SK-N-MC (cell line): ENCODE measurements at regions not wholly inside any gene's neighbourhood (a gene's known extent, or its start where the extent isn't known, plus 50 kb on each side); places are given as distances from the start of the nearest gene placed in this dataset.
"Not testable (repeated sequence)": the region's sequence is repeated elsewhere in the genome, so short reads cannot be mapped to it uniquely, and the experiment has no call there.

Source experiments
- EZH2 ChIP-seq: fragments of 200-600 bp; sonication (generic); IDR thresholded peaks from one replicate; pipeline ENCODE4 v1.6.1; 2017; ENCODE audit warnings: antibody characterized with exemption
- POLR2AphosphoS5 ChIP-seq: IDR thresholded peaks from 2 replicates; pipeline ENCODE4 v1.6.1; 2012; ENCODE audit warnings: mild to moderate bottlenecking, low read depth, low read length, borderline replicate concordance

DNA sequence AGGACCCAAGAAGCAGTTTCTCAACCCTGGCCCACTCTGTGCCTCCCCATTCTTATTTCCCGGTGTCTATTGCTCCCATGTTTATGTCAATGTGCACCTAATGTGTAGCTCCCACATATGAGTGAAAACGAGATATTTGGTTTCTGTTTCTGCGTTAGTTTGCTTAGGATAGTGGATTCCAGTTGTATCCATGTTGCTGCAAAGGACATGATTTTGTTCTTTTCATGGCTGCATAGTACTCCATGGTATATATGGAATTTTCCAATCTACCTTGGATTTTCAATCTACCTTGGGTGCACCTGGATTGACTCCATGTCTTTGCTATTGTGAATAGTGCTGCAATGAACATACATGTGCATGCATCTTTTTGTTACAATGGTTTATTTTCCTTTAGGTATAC lies 119.8 kb upstream of the CTSV start:
- TF ChIP-seq POLR2AphosphoS5, EZH2: not testable (repeated sequence)
